ENCODE measurements at regions not wholly inside any gene's neighbourhood (a gene's known extent, or its start where the extent isn't known, plus 50 kb on each side); places are given as distances from the start of the nearest gene placed in this dataset.

- Histone ChIP-seq H2AFZ (no peak overlapping the region), H3K4me2 (ENCODE audit: unreplicated experiment) (no peak overlapping the region), H3K4me3 (no peak overlapping the region), H3K27me3 (replicated peaks; ENCODE audit: insufficient read depth) (no peaks in the 10 kb centered on the region), H3K36me3 (ENCODE audit: low read depth) (no peaks in the 10 kb centered on the region), H3F3A (ENCODE audit: insufficient read depth) (no peaks in the 10 kb centered on the region), H3K4me1 (ENCODE audit: insufficient read depth) (no peaks in the 10 kb centered on the region), H4K20me1 (ENCODE audit: insufficient read depth) (no peaks in the 10 kb centered on the region), H3K9ac (no peak overlapping the region), H3K79me2 (ENCODE audit: insufficient read depth) (no peaks in the 10 kb centered on the region), H3K9me2 (ENCODE audit: insufficient read depth) (no peaks in the 10 kb centered on the region), H3K27ac (no peak overlapping the region), H3K9me3 (ENCODE audit: low read depth) (no peaks in the 10 kb centered on the region)
- TF ChIP-seq EZH2phosphoT487 (IDR thresholded peaks at IDR 0.05; ENCODE audit: insufficient read depth, low read depth) = no peak
- no peak for TF ChIP-seq EZH2 (IDR thresholded peaks at IDR 0.05; ENCODE audit: insufficient read depth, poor library complexity, severe bottlenecking)
- in situ Hi-C loops (cut with MboI) = no loop called here
- DNase-seq = no peak
- WGBS, 2 experiments (ENCODE audit: low coverage in 1 of 2, low lambda C conversion rate in 2 of 2, missing lambda C conversion rate in 2 of 2) = 3 to 5% methylated on average over 1 of the region's 1 CpG
Observed at GRCh38 chr7:136702913-136703312, 165.5 kb upstream of the CHRM2 start.

DNA sequence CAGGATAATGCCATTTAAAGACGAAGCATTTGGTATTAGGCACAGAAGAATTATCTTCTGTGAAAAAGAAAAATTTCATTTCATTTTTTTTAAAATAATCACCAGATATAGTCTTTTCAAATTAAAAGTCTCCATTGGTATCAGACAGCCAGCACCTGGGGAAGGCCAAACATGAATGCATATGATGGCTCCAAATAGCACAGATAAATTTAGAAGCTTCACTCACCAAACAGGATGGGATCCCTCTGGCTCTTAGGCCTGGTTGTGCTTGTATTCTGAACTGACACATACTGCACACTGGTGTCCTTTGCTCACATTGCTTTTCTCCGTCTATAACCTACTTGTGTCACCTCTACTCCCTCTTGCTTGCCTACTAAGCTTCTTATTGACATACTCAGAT is 169.5 kb upstream of the CHRM2 start:
- H4K20me1 ChIP-seq (ENCODE audit: insufficient read depth) = no peaks in the 10 kb centered on the region
- H3K79me2 ChIP-seq (ENCODE audit: insufficient read depth) = no peaks in the 10 kb centered on the region
- in situ Hi-C loops (cut with MboI) = no loop called here
- no peaks in the 10 kb centered on the region for H3K9me2 ChIP-seq (ENCODE audit: insufficient read depth)
- H2AFZ ChIP-seq = no peak overlapping the region
- no peaks in the 10 kb centered on the region for H3K9me3 ChIP-seq (ENCODE audit: low read depth)
- H3K4me2 ChIP-seq (ENCODE audit: unreplicated experiment) = no peak overlapping the region
- no peak for TF ChIP-seq EZH2phosphoT487 (IDR thresholded peaks at IDR 0.05; ENCODE audit: insufficient read depth, low read depth)
- TF ChIP-seq EZH2 (IDR thresholded peaks at IDR 0.05; ENCODE audit: insufficient read depth, poor library complexity, severe bottlenecking) = no peak
- H3K9ac ChIP-seq = no peak overlapping the region
- WGBS, 2 experiments (ENCODE audit: low coverage in 1 of 2, low lambda C conversion rate in 2 of 2, missing lambda C conversion rate in 2 of 2) = 7 to 14% methylated on average over 2 of the region's 2 CpGs
- no peak overlapping the region for H3K4me3 ChIP-seq
- H3K36me3 ChIP-seq (ENCODE audit: low read depth) = no peaks in the 10 kb centered on the region
- H3K27me3 ChIP-seq (replicated peaks; ENCODE audit: insufficient read depth) = no peaks in the 10 kb centered on the region
- no peak overlapping the region for H3K27ac ChIP-seq
- no peaks in the 10 kb centered on the region for H3K4me1 ChIP-seq (ENCODE audit: insufficient read depth)
- H3F3A ChIP-seq (ENCODE audit: insufficient read depth) = no peaks in the 10 kb centered on the region
- DNase-seq = no peak

GRCh38 chr7:136698231-136698630 is 170.2 kb upstream of the CHRM2 start:
- Histone ChIP-seq H4K20me1 (ENCODE audit: insufficient read depth) (no peaks in the 10 kb centered on the region), H3K27ac (no peak overlapping the region), H3K4me2 (ENCODE audit: unreplicated experiment) (no peak overlapping the region), H3K4me3 (no peak overlapping the region), H3K79me2 (ENCODE audit: insufficient read depth) (no peaks in the 10 kb centered on the region), H3K9me2 (ENCODE audit: insufficient read depth) (no peaks in the 10 kb centered on the region), H3K36me3 (ENCODE audit: low read depth) (no peaks in the 10 kb centered on the region), H3F3A (ENCODE audit: insufficient read depth) (no peaks in the 10 kb centered on the region), H3K9me3 (ENCODE audit: low read depth) (no peaks in the 10 kb centered on the region), H3K9ac (no peak overlapping the region), H3K27me3 (replicated peaks; ENCODE audit: insufficient read depth) (no peaks in the 10 kb centered on the region), H3K4me1 (ENCODE audit: insufficient read depth) (no peaks in the 10 kb centered on the region), H2AFZ (no peak overlapping the region)
- 2 to 5% methylated on average over 3 of the region's 3 CpGs for WGBS, 2 experiments (ENCODE audit: low coverage in 1 of 2, low lambda C conversion rate in 2 of 2, missing lambda C conversion rate in 2 of 2)
- in situ Hi-C loops (cut with MboI) = no loop called here
- no peak for TF ChIP-seq EZH2phosphoT487 (IDR thresholded peaks at IDR 0.05; ENCODE audit: insufficient read depth, low read depth)
- no peak for TF ChIP-seq EZH2 (IDR thresholded peaks at IDR 0.05; ENCODE audit: insufficient read depth, poor library complexity, severe bottlenecking)
- DNase-seq = no peak

- Histone ChIP-seq H3K9me2 (ENCODE audit: insufficient read depth) (no peaks in the 10 kb centered on the region), H3K4me1 (ENCODE audit: insufficient read depth) (no peaks in the 10 kb centered on the region), H3K4me3 (no peak overlapping the region), H3K79me2 (ENCODE audit: insufficient read depth) (no peaks in the 10 kb centered on the region), H3K27me3 (replicated peaks; ENCODE audit: insufficient read depth) (no peaks in the 10 kb centered on the region; the same call in 1 of the 2 replicates), H3K9me3 (ENCODE audit: low read depth) (no peaks in the 10 kb centered on the region), H3K9ac (no peak overlapping the region), H2AFZ (no peak overlapping the region), H3K27ac (no peak overlapping the region), H3K4me2 (ENCODE audit: unreplicated experiment) (no peak overlapping the region), H4K20me1 (ENCODE audit: insufficient read depth) (no peaks in the 10 kb centered on the region), H3K36me3 (ENCODE audit: low read depth) (no peaks in the 10 kb centered on the region), H3F3A (ENCODE audit: insufficient read depth) (no peaks in the 10 kb centered on the region)
- TF ChIP-seq EZH2 (IDR thresholded peaks at IDR 0.05; ENCODE audit: insufficient read depth, poor library complexity, severe bottlenecking) (no peak), EZH2phosphoT487 (IDR thresholded peaks at IDR 0.05; ENCODE audit: insufficient read depth, low read depth) (no peak)
- DNase-seq = no peak
- in situ Hi-C loops (cut with MboI) = no loop called here
- WGBS, 2 experiments (ENCODE audit: low coverage in 1 of 2, low lambda C conversion rate in 2 of 2, missing lambda C conversion rate in 2 of 2) = 30 to 33% methylated on average over 2 of the region's 2 CpGs
Observed at GRCh38 chr7:136697271-136697670, 171.2 kb upstream of the CHRM2 start.

Measured in GM23248 (cell line).